CD14-positive monocyte (primary cell): ENCODE measurements at regions not wholly inside any gene's neighbourhood (a gene's known extent, or its start where the extent isn't known, plus 50 kb on each side); places are given as distances from the start of the nearest gene placed in this dataset.

Experiments used
- DNase-seq, 3 donors: peaks; one replicate each; pipeline ENCODE4 v3.0.0-alpha.2; 2011 to 2022
- H2AFZ ChIP-seq: 2 replicates; pipeline ENCODE4 v1.6.0; 2012; ENCODE audit warnings: mild to moderate bottlenecking, low read depth, low read length, inconsistent platforms; ENCODE audit not compliant: insufficient read depth, poor library complexity, severe bottlenecking
- H3K27ac ChIP-seq, 2 donors: 1 replicate in 1 of 2; 2 replicates in 1 of 2; pipeline ENCODE4 v1.5.1; 2012 to 2013; ENCODE audit warnings: low read length in 2 of 2, control low read depth in 1 of 2, inconsistent platforms in 1 of 2, low read depth in 1 of 2, mild to moderate bottlenecking in 1 of 2
- H3K27me3 ChIP-seq, 2 donors: one replicate each; pipeline versions ENCODE4 v1.6.0 to v1.6.1; 2011 to 2013; ENCODE audit warnings: low read length in 2 of 2; ENCODE audit not compliant: control insufficient read depth in 2 of 2, insufficient read depth in 2 of 2
- H3K36me3 ChIP-seq, 2 donors: replicated peaks in 1 of 2; 1 replicate in 1 of 2; 2 replicates in 1 of 2; pipeline versions ENCODE4 v1.5.1 to v1.6.1; 2012 to 2013; ENCODE audit warnings: low read length in 2 of 2, control low read depth in 1 of 2, inconsistent platforms in 1 of 2, mild to moderate bottlenecking in 1 of 2; ENCODE audit not compliant: insufficient read depth in 2 of 2, control insufficient read depth in 1 of 2
- H3K4me1 ChIP-seq, 2 donors: 1 replicate in 1 of 2; 2 replicates in 1 of 2; pipeline versions ENCODE4 v1.5.1 to v1.6.1; 2012 to 2013; ENCODE audit warnings: low read length in 2 of 2, control low read depth in 1 of 2, inconsistent platforms in 1 of 2, mild to moderate bottlenecking in 1 of 2, moderate library complexity in 1 of 2; ENCODE audit not compliant: insufficient read depth in 2 of 2, control insufficient read depth in 1 of 2
- H3K4me2 ChIP-seq: replicated peaks from 2 replicates; pipeline ENCODE3; 2012; ENCODE audit warnings: low read length, moderate library complexity, mild to moderate bottlenecking; ENCODE audit not compliant: poor library complexity, severe bottlenecking; ENCODE audit errors: extremely low read depth
- H3K4me3 ChIP-seq, 3 experiments: fragments of 200-600 bp in 1 of 3; sonication (generic) in 1 of 3; replicated peaks in 1 of 3; 1 replicate in 2 of 3; 2 replicates in 1 of 3; pipeline ENCODE4 v1.5.1; 2011 to 2013; ENCODE audit warnings: low read length in 3 of 3, mild to moderate bottlenecking in 3 of 3, control low read depth in 2 of 3, low read depth in 2 of 3, inconsistent platforms in 1 of 3, moderate library complexity in 1 of 3
- H3K79me2 ChIP-seq: 2 replicates; pipeline ENCODE4 v1.6.0; 2012; ENCODE audit warnings: mild to moderate bottlenecking, control low read depth, inconsistent platforms, low read length, moderate library complexity; ENCODE audit not compliant: insufficient read depth
- H3K9ac ChIP-seq: 2 replicates; pipeline ENCODE4 v1.6.0; 2017; ENCODE audit warnings: low read length, mild to moderate bottlenecking; ENCODE audit not compliant: insufficient read depth, poor library complexity, severe bottlenecking
- H3K9me3 ChIP-seq, 2 donors: replicated peaks in 1 of 2; 1 replicate in 1 of 2; 2 replicates in 1 of 2; pipeline versions ENCODE4 v1.5.1 to v1.6.1; 2012 to 2013; ENCODE audit warnings: low read length in 2 of 2, control low read depth in 1 of 2; ENCODE audit not compliant: control insufficient read depth in 1 of 2, insufficient read depth in 1 of 2
- H4K20me1 ChIP-seq: 2 replicates; pipeline ENCODE4 v1.6.0; 2012; ENCODE audit warnings: mild to moderate bottlenecking, low read length, control low read depth, moderate library complexity; ENCODE audit not compliant: insufficient read depth
- H3K27ac Mint-ChIP-seq, 7 donors: one replicate each; pipeline ENCODE4 v1.8.0; 2020; ENCODE audit warnings: mild to moderate bottlenecking in 7 of 7, mixed read lengths in 7 of 7, moderate library complexity in 6 of 7, inconsistent platforms in 2 of 7
- H3K27me3 Mint-ChIP-seq, 3 donors: one replicate each; pipeline ENCODE4 v1.8.0; 2021 to 2022; ENCODE audit warnings: low read depth in 3 of 3, mild to moderate bottlenecking in 3 of 3, mixed read lengths in 3 of 3, moderate library complexity in 3 of 3, inconsistent platforms in 1 of 3
- H3K36me3 Mint-ChIP-seq, 2 donors: one replicate each; pipeline ENCODE4 v1.8.0; 2020; ENCODE audit warnings: mixed read lengths in 2 of 2, inconsistent platforms in 1 of 2, mild to moderate bottlenecking in 1 of 2
- H3K4me1 Mint-ChIP-seq: one replicate; pipeline ENCODE4 v1.8.0; 2020; ENCODE audit warnings: mild to moderate bottlenecking, mixed read lengths
- H3K4me3 Mint-ChIP-seq, 2 donors: one replicate each; pipeline ENCODE4 v1.8.0; 2020; ENCODE audit warnings: mild to moderate bottlenecking in 2 of 2, mixed read lengths in 2 of 2, moderate library complexity in 1 of 2
- H3K9me3 Mint-ChIP-seq, 7 donors: one replicate each; pipeline ENCODE4 v1.8.0; 2020 to 2022; ENCODE audit warnings: mixed read lengths in 7 of 7, mild to moderate bottlenecking in 6 of 7, moderate library complexity in 6 of 7, inconsistent platforms in 2 of 7
- CTCF ChIP-seq: fragments of 200-600 bp; IDR thresholded peaks from one replicate; pipeline ENCODE4 v1.8.0; 2022; ENCODE audit warnings: antibody characterized with exemption, mild to moderate bottlenecking
- WGBS: methylation state at CpG from one replicate; pipeline ENCODE4 v1.1.5; 2013; ENCODE audit warnings: missing lambda C conversion rate; ENCODE audit not compliant: insufficient coverage; 5-methylcytosine and 5-hydroxymethylcytosine counted together
- intact Hi-C, 2 donors: fragments of 100-400 bp; cut with micrococcal nuclease; formaldehyde crosslinking; loops; one replicate each; pipeline versions ENCODE4 v1.15.0 to v1.15.1; 2023

GRCh38 chr13:86660090-86660489 lies 860.9 kb upstream of the SLITRK6 start:
- Histone ChIP-seq H3K4me1 (no peaks in the 10 kb centered on the region), H3K9ac (no peak overlapping the region), H3K27me3 (no peaks in the 10 kb centered on the region), H3K27ac (no peak overlapping the region), H3K4me2 (no peak overlapping the region), H2AFZ (no peak overlapping the region), H4K20me1 (no peaks in the 10 kb centered on the region), H3K36me3 (no peaks in the 10 kb centered on the region), H3K79me2 (no peaks in the 10 kb centered on the region), H3K4me3 (no peak overlapping the region), H3K9me3 (peaks cover 23 to 29% of the 10 kb centered on the region in 2 donors)
- intact Hi-C loops, result no loop called here
- Mint-ChIP-seq H3K4me1 (no peaks in the 10 kb centered on the region), H3K36me3 (no peaks in the 10 kb centered on the region), H3K27me3 (no peaks in the 10 kb centered on the region), H3K27ac (no peak overlapping the region), H3K9me3 (peaks cover 4 to 21% (median 8%) of the 10 kb centered on the region in 7 donors), H3K4me3 (no peak overlapping the region)
- TF ChIP-seq CTCF, result no peak
- DNase-seq, result no peak
- WGBS, result no CpG with 5 or more reads among the region's 1 CpG

- Histone ChIP-seq H4K20me1 (no peaks in the 10 kb centered on the region), H3K9ac (no peak overlapping the region), H3K27ac (no peak overlapping the region), H3K4me3 (no peak overlapping the region), H3K4me2 (no peak overlapping the region), H3K4me1 (no peaks in the 10 kb centered on the region), H3K9me3 (peaks cover 15 to 17% of the 10 kb centered on the region in 2 donors), H3K79me2 (no peaks in the 10 kb centered on the region), H2AFZ (no peak overlapping the region), H3K36me3 (no peaks in the 10 kb centered on the region), H3K27me3 (no peaks in the 10 kb centered on the region)
- Mint-ChIP-seq H3K27ac (no peak overlapping the region), H3K9me3 (peaks cover 2 to 20% (median 11%) of the 10 kb centered on the region in 7 donors), H3K4me1 (no peaks in the 10 kb centered on the region), H3K27me3 (no peaks in the 10 kb centered on the region), H3K36me3 (no peaks in the 10 kb centered on the region), H3K4me3 (no peak overlapping the region)
- 100% methylated on average over 1 of the region's 3 CpGs for WGBS
- DNase-seq, result no peak
- intact Hi-C loops, result no loop called here
- TF ChIP-seq CTCF, result no peak
Observed at GRCh38 chr13:86665842-86666241, 866.6 kb upstream of the SLITRK6 start.
